ENCODE measurements at regions not wholly inside any gene's neighbourhood (a gene's known extent, or its start where the extent isn't known, plus 50 kb on each side); places are given as distances from the start of the nearest gene placed in this dataset.
A peak's percentile ranks its signal among the peaks of the same experiment; 100 is the strongest.

- Histone ChIP-seq H3K36me3 (ENCODE audit: control insufficient read depth in 4 of 4, insufficient read depth in 4 of 4, low read length in 3 of 4) (no peaks in the 10 kb centered on the region), H3K9me3 (ENCODE audit: control extremely low read depth in 1 of 5, control insufficient read depth in 4 of 5, insufficient read depth in 2 of 5, low read depth in 1 of 5, low read length in 4 of 5) (peaks cover 0 to 17% (median 0%) of the 10 kb centered on the region in 5 experiments), H3K27me3 (replicated peaks in 2 of 5; ENCODE audit: control insufficient read depth in 4 of 5, insufficient read depth in 5 of 5, low read length in 4 of 5) (no peaks in the 10 kb centered on the region), H3K4me3 (ENCODE audit: control insufficient read depth in 1 of 7, extremely low read depth in 1 of 7, insufficient read depth in 4 of 7, low read depth in 2 of 7, low read length in 6 of 7) (no peak overlapping the region), H3K27ac (ENCODE audit: insufficient read depth in 1 of 2, low read depth in 1 of 2, low read length in 2 of 2, poor library complexity in 1 of 2, severe bottlenecking in 2 of 2) (no peak overlapping the region), H3K4me1 (ENCODE audit: control extremely low read depth in 1 of 4, control insufficient read depth in 4 of 4, insufficient read depth in 4 of 4, low read length in 3 of 4) (no peaks in the 10 kb centered on the region)
- ChIA-PET CTCF (no interaction called here), POLR2A (no interaction called here)
- no peak for DNase-seq
- WGBS (ENCODE audit: insufficient coverage), result no CpG with 5 or more reads among the region's 1 CpG
These were observed 469.3 kb downstream of the NEBL start for GRCh38 chr10:20427821-20428220.

- 0% methylated on average over 2 of the region's 3 CpGs for WGBS (ENCODE audit: insufficient coverage)
- CTCF ChIA-PET, result no interaction called here
- no peaks in the 10 kb centered on the region for H3K36me3 ChIP-seq (ENCODE audit: control insufficient read depth in 4 of 4, insufficient read depth in 4 of 4, low read length in 3 of 4)
These were observed 478.8 kb downstream of the NEBL start for GRCh38 chr10:20418286-20418685.

DNA sequence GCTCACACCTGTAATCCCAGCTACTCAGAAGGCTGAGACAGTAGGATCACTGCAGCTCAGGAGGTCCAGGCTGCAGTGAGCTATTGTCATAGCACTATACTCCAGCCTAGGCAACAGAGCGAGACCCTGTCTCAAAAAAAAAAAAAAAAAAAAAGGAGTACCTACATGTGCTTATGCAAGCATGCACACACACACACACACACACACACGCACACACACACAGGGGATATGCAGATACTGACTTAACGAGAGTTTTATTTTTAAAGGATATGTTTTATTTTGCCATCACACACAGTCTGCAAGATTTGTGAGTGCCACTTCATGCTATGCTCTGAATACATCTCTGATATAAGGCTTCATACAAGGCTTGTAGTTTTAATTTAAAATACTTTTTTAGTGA lies 479.3 kb downstream of the NEBL start:
- WGBS (ENCODE audit: insufficient coverage), result no CpG with 5 or more reads among the region's 3 CpGs
- Histone ChIP-seq H3K27me3 (replicated peaks in 2 of 5; ENCODE audit: control insufficient read depth in 4 of 5, insufficient read depth in 5 of 5, low read length in 4 of 5) (no peaks in the 10 kb centered on the region), H3K4me1 (ENCODE audit: control extremely low read depth in 1 of 4, control insufficient read depth in 4 of 4, insufficient read depth in 4 of 4, low read length in 3 of 4) (peaks cover 0 to 3% (median 0%) of the 10 kb centered on the region in 4 experiments), H3K4me3 (ENCODE audit: control insufficient read depth in 1 of 7, extremely low read depth in 1 of 7, insufficient read depth in 4 of 7, low read depth in 2 of 7, low read length in 6 of 7) (no peak overlapping the region), H3K27ac (ENCODE audit: insufficient read depth in 1 of 2, low read depth in 1 of 2, low read length in 2 of 2, poor library complexity in 1 of 2, severe bottlenecking in 2 of 2) (no peak overlapping the region), H3K36me3 (ENCODE audit: control insufficient read depth in 4 of 4, insufficient read depth in 4 of 4, low read length in 3 of 4) (no peaks in the 10 kb centered on the region), H3K9me3 (ENCODE audit: control extremely low read depth in 1 of 5, control insufficient read depth in 4 of 5, insufficient read depth in 2 of 5, low read depth in 1 of 5, low read length in 4 of 5) (no peaks in the 10 kb centered on the region)
- POLR2A ChIA-PET, result interaction anchor here (0.6 to 0.7 kb wide), 2 partner anchors 57 to 1554 kb away, joined by 3 to 4 read pairs; no protein-coding TSS in a partner anchor
- CTCF ChIA-PET, result no interaction called here
- peak in 1 of 3 donors; percentile 3 for DNase-seq

More at GRCh38 chr10:20418286-20418685, 478.8 kb downstream of the NEBL start:
- no peak for DNase-seq
- peaks cover 0 to 3% (median 0%) of the 10 kb centered on the region in 4 experiments for H3K4me1 ChIP-seq (ENCODE audit: control extremely low read depth in 1 of 4, control insufficient read depth in 4 of 4, insufficient read depth in 4 of 4, low read length in 3 of 4)
- POLR2A ChIA-PET, result interaction anchor here (0.7 kb wide), 1 partner anchor 57 kb away, joined by 4 read pairs; no protein-coding TSS in a partner anchor
- no peak overlapping the region for H3K27ac ChIP-seq (ENCODE audit: insufficient read depth in 1 of 2, low read depth in 1 of 2, low read length in 2 of 2, poor library complexity in 1 of 2, severe bottlenecking in 2 of 2)
- no peaks in the 10 kb centered on the region for H3K27me3 ChIP-seq (replicated peaks in 2 of 5; ENCODE audit: control insufficient read depth in 4 of 5, insufficient read depth in 5 of 5, low read length in 4 of 5)
- no peak overlapping the region for H3K4me3 ChIP-seq (ENCODE audit: control insufficient read depth in 1 of 7, extremely low read depth in 1 of 7, insufficient read depth in 4 of 7, low read depth in 2 of 7, low read length in 6 of 7)
- H3K9me3 ChIP-seq (ENCODE audit: control extremely low read depth in 1 of 5, control insufficient read depth in 4 of 5, insufficient read depth in 2 of 5, low read depth in 1 of 5, low read length in 4 of 5), result no peaks in the 10 kb centered on the region

GRCh38 chr10:20415684-20416083 lies 481.4 kb downstream of the NEBL start:
- Histone ChIP-seq H3K36me3 (ENCODE audit: control insufficient read depth in 4 of 4, insufficient read depth in 4 of 4, low read length in 3 of 4) (no peaks in the 10 kb centered on the region), H3K9me3 (ENCODE audit: control extremely low read depth in 1 of 5, control insufficient read depth in 4 of 5, insufficient read depth in 2 of 5, low read depth in 1 of 5, low read length in 4 of 5) (no peaks in the 10 kb centered on the region), H3K4me3 (ENCODE audit: control insufficient read depth in 1 of 7, extremely low read depth in 1 of 7, insufficient read depth in 4 of 7, low read depth in 2 of 7, low read length in 6 of 7) (no peak overlapping the region), H3K4me1 (ENCODE audit: control extremely low read depth in 1 of 4, control insufficient read depth in 4 of 4, insufficient read depth in 4 of 4, low read length in 3 of 4) (peaks cover 0 to 3% (median 0%) of the 10 kb centered on the region in 4 experiments), H3K27me3 (replicated peaks in 2 of 5; ENCODE audit: control insufficient read depth in 4 of 5, insufficient read depth in 5 of 5, low read length in 4 of 5) (no peaks in the 10 kb centered on the region), H3K27ac (ENCODE audit: insufficient read depth in 1 of 2, low read depth in 1 of 2, low read length in 2 of 2, poor library complexity in 1 of 2, severe bottlenecking in 2 of 2) (no peak overlapping the region)
- no peak for DNase-seq
- CTCF ChIA-PET, result interaction anchor here (0.6 kb wide), 1 partner anchor 438 kb away, joined by 3 read pairs; no protein-coding TSS in a partner anchor
- WGBS (ENCODE audit: insufficient coverage), result no CpG with 5 or more reads among the region's 2 CpGs
- POLR2A ChIA-PET, result no interaction called here

DNA sequence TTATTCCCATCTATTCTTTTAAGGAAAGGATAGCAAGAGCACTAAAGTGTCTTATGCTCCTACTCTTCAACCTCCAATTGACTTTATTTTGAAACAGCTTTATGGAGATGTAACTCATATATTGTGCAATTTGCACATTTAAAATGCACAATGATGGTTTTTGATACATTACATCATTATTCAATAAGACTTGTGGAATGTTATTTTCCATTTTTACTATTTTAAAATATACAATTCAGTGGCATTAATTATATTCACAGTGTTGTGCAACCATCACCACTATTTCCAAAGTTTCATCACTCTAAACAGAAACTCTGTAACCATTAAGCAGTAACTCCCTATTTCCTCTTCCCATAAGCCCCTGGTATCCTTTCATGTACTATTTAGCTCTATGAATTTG lies 489.8 kb downstream of the NEBL start:
- H3K36me3 ChIP-seq (ENCODE audit: control insufficient read depth in 4 of 4, insufficient read depth in 4 of 4, low read length in 3 of 4), result no peaks in the 10 kb centered on the region
- no peaks in the 10 kb centered on the region for H3K4me1 ChIP-seq (ENCODE audit: control extremely low read depth in 1 of 4, control insufficient read depth in 4 of 4, insufficient read depth in 4 of 4, low read length in 3 of 4)
- no peaks in the 10 kb centered on the region for H3K27me3 ChIP-seq (replicated peaks in 2 of 5; ENCODE audit: control insufficient read depth in 4 of 5, insufficient read depth in 5 of 5, low read length in 4 of 5)
- no peak for DNase-seq
- no peak overlapping the region for H3K27ac ChIP-seq (ENCODE audit: insufficient read depth in 1 of 2, low read depth in 1 of 2, low read length in 2 of 2, poor library complexity in 1 of 2, severe bottlenecking in 2 of 2)
- POLR2A ChIA-PET, result no interaction called here
- H3K9me3 ChIP-seq (ENCODE audit: control extremely low read depth in 1 of 5, control insufficient read depth in 4 of 5, insufficient read depth in 2 of 5, low read depth in 1 of 5, low read length in 4 of 5), result no peaks in the 10 kb centered on the region
- CTCF ChIA-PET, result no interaction called here
- H3K4me3 ChIP-seq (ENCODE audit: control insufficient read depth in 1 of 7, extremely low read depth in 1 of 7, insufficient read depth in 4 of 7, low read depth in 2 of 7, low read length in 6 of 7), result no peak overlapping the region

DNA sequence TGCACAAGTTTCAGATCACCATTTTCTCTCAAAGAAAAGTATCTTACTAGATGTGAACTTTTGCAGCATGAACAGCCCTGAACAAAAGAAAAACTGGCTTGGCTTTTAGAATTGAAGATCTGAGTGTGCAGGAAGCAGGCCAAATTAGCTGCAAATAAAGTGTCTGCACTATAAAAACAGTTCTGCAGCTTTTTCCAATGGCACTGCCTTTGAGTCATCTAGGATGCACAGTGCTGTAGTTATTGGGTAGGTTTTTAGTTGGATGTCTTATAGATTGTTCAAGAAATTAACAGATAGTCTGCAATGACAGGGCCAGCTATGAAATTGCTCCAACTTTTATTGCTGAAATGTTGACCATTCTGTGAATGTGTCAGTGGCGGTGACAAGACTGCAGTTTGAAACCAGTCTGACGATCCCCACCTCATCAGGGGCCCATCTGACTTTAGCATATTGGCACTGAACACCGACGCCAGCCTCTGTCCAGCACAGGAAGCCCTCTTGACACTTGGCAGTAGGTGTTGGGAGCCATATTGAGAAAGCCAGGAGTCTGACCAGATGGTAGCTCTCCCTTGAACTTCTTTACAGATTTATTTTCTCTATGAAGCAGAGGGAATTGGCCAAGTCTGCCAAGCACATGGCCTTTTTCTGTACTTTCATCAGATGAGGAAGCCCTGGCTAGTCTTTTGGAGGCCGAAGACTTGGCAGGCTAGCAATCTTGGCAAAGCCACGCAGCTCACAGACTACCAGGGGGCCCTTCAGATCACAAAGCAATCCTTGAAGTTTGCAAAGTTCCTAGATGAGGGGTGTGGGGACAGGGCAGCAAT lies 490.6 kb downstream of the NEBL start:
- ChIA-PET CTCF (no interaction called here), POLR2A (no interaction called here)
- no peak overlapping the region for H3K27ac ChIP-seq (ENCODE audit: insufficient read depth in 1 of 2, low read depth in 1 of 2, low read length in 2 of 2, poor library complexity in 1 of 2, severe bottlenecking in 2 of 2)
- no peaks in the 10 kb centered on the region for H3K4me1 ChIP-seq (ENCODE audit: control extremely low read depth in 1 of 4, control insufficient read depth in 4 of 4, insufficient read depth in 4 of 4, low read length in 3 of 4)
- no peaks in the 10 kb centered on the region for H3K27me3 ChIP-seq (replicated peaks in 2 of 5; ENCODE audit: control insufficient read depth in 4 of 5, insufficient read depth in 5 of 5, low read length in 4 of 5)
- no peak for DNase-seq
- no peaks in the 10 kb centered on the region for H3K9me3 ChIP-seq (ENCODE audit: control extremely low read depth in 1 of 5, control insufficient read depth in 4 of 5, insufficient read depth in 2 of 5, low read depth in 1 of 5, low read length in 4 of 5)
- H3K4me3 ChIP-seq (ENCODE audit: control insufficient read depth in 1 of 7, extremely low read depth in 1 of 7, insufficient read depth in 4 of 7, low read depth in 2 of 7, low read length in 6 of 7), result no peak overlapping the region
- 100% methylated on average over 6 of the region's 6 CpGs for WGBS (ENCODE audit: insufficient coverage)
- H3K36me3 ChIP-seq (ENCODE audit: control insufficient read depth in 4 of 4, insufficient read depth in 4 of 4, low read length in 3 of 4), result no peaks in the 10 kb centered on the region

- Histone ChIP-seq H3K4me1 (ENCODE audit: control extremely low read depth in 1 of 4, control insufficient read depth in 4 of 4, insufficient read depth in 4 of 4, low read length in 3 of 4) (no peaks in the 10 kb centered on the region), H3K4me3 (ENCODE audit: control insufficient read depth in 1 of 7, extremely low read depth in 1 of 7, insufficient read depth in 4 of 7, low read depth in 2 of 7, low read length in 6 of 7) (no peak overlapping the region), H3K27me3 (replicated peaks in 2 of 5; ENCODE audit: control insufficient read depth in 4 of 5, insufficient read depth in 5 of 5, low read length in 4 of 5) (no peaks in the 10 kb centered on the region), H3K36me3 (ENCODE audit: control insufficient read depth in 4 of 4, insufficient read depth in 4 of 4, low read length in 3 of 4) (no peaks in the 10 kb centered on the region), H3K27ac (ENCODE audit: insufficient read depth in 1 of 2, low read depth in 1 of 2, low read length in 2 of 2, poor library complexity in 1 of 2, severe bottlenecking in 2 of 2) (no peak overlapping the region), H3K9me3 (ENCODE audit: control extremely low read depth in 1 of 5, control insufficient read depth in 4 of 5, insufficient read depth in 2 of 5, low read depth in 1 of 5, low read length in 4 of 5) (no peaks in the 10 kb centered on the region)
- WGBS (ENCODE audit: insufficient coverage), result 100% methylated on average over 2 of the region's 4 CpGs
- POLR2A ChIA-PET, result no interaction called here
- DNase-seq, result no peak
- CTCF ChIA-PET, result no interaction called here
These were observed 491.4 kb downstream of the NEBL start for GRCh38 chr10:20405761-20406160.
